ENCODE measurements at regions not wholly inside any gene's neighbourhood (a gene's known extent, or its start where the extent isn't known, plus 50 kb on each side); places are given as distances from the start of the nearest gene placed in this dataset.

DNA sequence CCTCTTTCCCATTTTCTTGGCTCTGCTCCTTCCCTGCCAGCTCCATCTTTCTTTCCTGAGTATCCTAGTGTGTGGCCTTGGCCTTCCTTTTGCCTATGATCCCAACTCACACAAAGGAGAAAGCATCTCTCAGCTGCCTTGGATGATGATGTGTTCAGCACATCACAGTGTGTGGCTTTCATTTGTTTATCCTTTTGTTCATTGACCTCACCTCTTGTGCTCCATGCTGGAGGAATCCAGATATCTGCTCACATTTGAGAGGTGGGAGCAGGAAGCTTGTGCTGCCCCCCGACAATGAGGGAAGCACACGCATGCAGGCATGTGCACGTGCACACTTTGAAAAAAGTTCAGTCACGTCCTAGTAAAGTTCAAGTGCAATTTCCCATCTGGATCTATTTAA lies 131.0 kb downstream of the SMIM20 start:
- no peak for TF ChIP-seq POLR2A (IDR thresholded peaks at IDR 0.05)
- TF ChIP-seq, protein P1, sequence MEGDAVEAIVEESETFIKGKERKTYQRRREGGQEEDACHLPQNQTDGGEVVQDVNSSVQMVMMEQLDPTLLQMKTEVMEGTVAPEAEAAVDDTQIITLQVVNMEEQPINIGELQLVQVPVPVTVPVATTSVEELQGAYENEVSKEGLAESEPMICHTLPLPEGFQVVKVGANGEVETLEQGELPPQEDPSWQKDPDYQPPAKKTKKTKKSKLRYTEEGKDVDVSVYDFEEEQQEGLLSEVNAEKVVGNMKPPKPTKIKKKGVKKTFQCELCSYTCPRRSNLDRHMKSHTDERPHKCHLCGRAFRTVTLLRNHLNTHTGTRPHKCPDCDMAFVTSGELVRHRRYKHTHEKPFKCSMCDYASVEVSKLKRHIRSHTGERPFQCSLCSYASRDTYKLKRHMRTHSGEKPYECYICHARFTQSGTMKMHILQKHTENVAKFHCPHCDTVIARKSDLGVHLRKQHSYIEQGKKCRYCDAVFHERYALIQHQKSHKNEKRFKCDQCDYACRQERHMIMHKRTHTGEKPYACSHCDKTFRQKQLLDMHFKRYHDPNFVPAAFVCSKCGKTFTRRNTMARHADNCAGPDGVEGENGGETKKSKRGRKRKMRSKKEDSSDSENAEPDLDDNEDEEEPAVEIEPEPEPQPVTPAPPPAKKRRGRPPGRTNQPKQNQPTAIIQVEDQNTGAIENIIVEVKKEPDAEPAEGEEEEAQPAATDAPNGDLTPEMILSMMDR (IDR thresholded peaks at IDR 0.05) = no peak
